ENCODE measurements at regions not wholly inside any gene's neighbourhood (a gene's known extent, or its start where the extent isn't known, plus 50 kb on each side); places are given as distances from the start of the nearest gene placed in this dataset.

- no peak for TF ChIP-seq KIAA2018 (CRISPR knock-in tag; IDR thresholded peaks at IDR 0.05; ENCODE audit: borderline replicate concordance)
- no peak for TF ChIP-seq ZNF577 (CRISPR knock-in tag; IDR thresholded peaks at IDR 0.05; ENCODE audit: borderline replicate concordance, low read depth)
- TF ChIP-seq PLRG1 (conservative IDR thresholded peaks at IDR 0.05): no peak
- TF ChIP-seq THYN1 (CRISPR knock-in tag; IDR thresholded peaks at IDR 0.05; ENCODE audit: borderline replicate concordance, low read depth): no peak
- TF ChIP-seq ZNF282 (IDR thresholded peaks at IDR 0.05; ENCODE audit: partially characterized antibody): no peak
- no peak for TF ChIP-seq GATAD1 (CRISPR knock-in tag; IDR thresholded peaks at IDR 0.05)
- no peak for TF ChIP-seq ZNF280B (CRISPR knock-in tag; IDR thresholded peaks at IDR 0.05; ENCODE audit: borderline replicate concordance)
- peak; percentile 20; the same call in 1 of the 2 replicates for TF ChIP-seq ZSCAN9 (CRISPR knock-in tag; IDR thresholded peaks at IDR 0.05; ENCODE audit: borderline replicate concordance)
- peak; percentile 99 for TF ChIP-seq ZNF263 (CRISPR knock-in tag; IDR thresholded peaks at IDR 0.05)
- TF ChIP-seq EED (CRISPR knock-in tag; IDR thresholded peaks at IDR 0.05): no peak
- no peak for TF ChIP-seq ZBTB2 (CRISPR knock-in tag; IDR thresholded peaks at IDR 0.05; ENCODE audit: low read depth)
- TF ChIP-seq ZNF33A (CRISPR knock-in tag; IDR thresholded peaks at IDR 0.05; ENCODE audit: borderline replicate concordance): no peak
- peak; percentile 63 for TF ChIP-seq SKI (IDR thresholded peaks at IDR 0.05; ENCODE audit: partially characterized antibody)
- TF ChIP-seq KLF12 (CRISPR knock-in tag; IDR thresholded peaks at IDR 0.05; ENCODE audit: borderline replicate concordance): no peak
- TF ChIP-seq FLYWCH1 (CRISPR knock-in tag; IDR thresholded peaks at IDR 0.05): no peak
Measured at GRCh38 chr3:197364410-197365071, 66.1 kb upstream of the DLG1 start (continued).

All from HepG2 (cell line).